ENCODE measurements at regions not wholly inside any gene's neighbourhood (a gene's known extent, or its start where the extent isn't known, plus 50 kb on each side); places are given as distances from the start of the nearest gene placed in this dataset.
A peak's percentile ranks its signal among the peaks of the same experiment; 100 is the strongest.

- Mint-ChIP-seq H3K27me3 (no peaks in the 10 kb centered on the region), H3K4me3 (no peak overlapping the region), H3K27ac (no peak overlapping the region), H3K4me1 (no peaks in the 10 kb centered on the region), H3K36me3 (no peaks in the 10 kb centered on the region), H3K9me3 (peaks cover 3% of the 10 kb centered on the region)
- ATAC-seq, result no peak
Observed at GRCh38 chr5:16245956-16246355, 66.4 kb upstream of the MARCHF11 start.

- Mint-ChIP-seq H3K27ac (no peak overlapping the region), H3K9me3 (peaks cover 3% of the 10 kb centered on the region), H3K4me1 (no peaks in the 10 kb centered on the region), H3K4me3 (no peak overlapping the region), H3K27me3 (no peaks in the 10 kb centered on the region), H3K36me3 (no peaks in the 10 kb centered on the region)
- no peak for ATAC-seq
Observed at GRCh38 chr5:16245249-16245648, 65.7 kb upstream of the MARCHF11 start.

- ATAC-seq, result no peak
- no peak overlapping the region for H3K4me3 Mint-ChIP-seq
- H3K27me3 Mint-ChIP-seq, result no peaks in the 10 kb centered on the region
- H3K9me3 Mint-ChIP-seq, result peaks cover 13% of the 10 kb centered on the region
- H3K27ac Mint-ChIP-seq, result no peak overlapping the region
- H3K4me1 Mint-ChIP-seq, result no peaks in the 10 kb centered on the region
- H3K36me3 Mint-ChIP-seq, result no peaks in the 10 kb centered on the region
Observed at GRCh38 chr5:16238018-16238417, 58.4 kb upstream of the MARCHF11 start.

GRCh38 chr5:16234598-16234997, 55.0 kb upstream of the MARCHF11 start:
- ATAC-seq, result no peak
- no peak overlapping the region for H3K4me3 Mint-ChIP-seq
- no peak overlapping the region for H3K27ac Mint-ChIP-seq
- no peaks in the 10 kb centered on the region for H3K36me3 Mint-ChIP-seq
- no peaks in the 10 kb centered on the region for H3K4me1 Mint-ChIP-seq
- H3K9me3 Mint-ChIP-seq, result peaks cover 15% of the 10 kb centered on the region
- no peaks in the 10 kb centered on the region for H3K27me3 Mint-ChIP-seq

- ATAC-seq, result no peak
- no peaks in the 10 kb centered on the region for H3K27me3 Mint-ChIP-seq
- H3K4me1 Mint-ChIP-seq, result no peaks in the 10 kb centered on the region
- H3K27ac Mint-ChIP-seq, result no peak overlapping the region
- H3K36me3 Mint-ChIP-seq, result no peaks in the 10 kb centered on the region
- peaks cover 18% of the 10 kb centered on the region for H3K9me3 Mint-ChIP-seq
- H3K4me3 Mint-ChIP-seq, result no peak overlapping the region
Observed at GRCh38 chr5:16233730-16234129, 54.1 kb upstream of the MARCHF11 start.

GRCh38 chr5:16229357-16229940, 49.9 kb upstream of the MARCHF11 start:
- ATAC-seq, result peak; percentile 37
- Mint-ChIP-seq H3K27ac (no peak overlapping the region), H3K4me3 (no peak overlapping the region), H3K4me1 (no peaks in the 10 kb centered on the region), H3K36me3 (no peaks in the 10 kb centered on the region), H3K9me3 (peaks cover 5% of the 10 kb centered on the region), H3K27me3 (no peaks in the 10 kb centered on the region)

Measured in stimulated activated memory B cell treated with anti-CD40 and anti-IgM and Interleukin-4, amounts not matched to agents 10 μg/mL and 1 μg/mL and 100 μg/mL, for 72 hours (primary cell).